CD4-positive, alpha-beta memory T cell (primary cell): ENCODE measurements at regions not wholly inside any gene's neighbourhood (a gene's known extent, or its start where the extent isn't known, plus 50 kb on each side); places are given as distances from the start of the nearest gene placed in this dataset.

Experiments used
- CTCF ChIA-PET: fragments of 350-600 bp; sonication (Branson Sonifier 250); formaldehyde crosslinking; loops from one replicate; lab custom pipeline; 2021; ENCODE audit warnings: inconsistent platforms; ENCODE audit not compliant: partially characterized antibody; lab: Charles Lee
- POLR2A ChIA-PET: fragments of 350-600 bp; sonication (Branson Sonifier 250); formaldehyde crosslinking; loops from one replicate; lab custom pipeline; 2021; ENCODE audit not compliant: partially characterized antibody; lab: Charles Lee
- DNase-seq, 5 donors: peaks; one replicate each; pipeline versions ENCODE4 v3.0.0 to v3.0.0-alpha.2; 2020 to 2022; ENCODE audit warnings: mixed read lengths in 1 of 5
- H3K27ac ChIP-seq: one replicate; pipeline ENCODE4 v1.7.0; 2013; ENCODE audit warnings: low read depth, low read length
- H3K27me3 ChIP-seq: 2 replicates; pipeline ENCODE4 v1.7.0; 2013; ENCODE audit warnings: mild to moderate bottlenecking, low read length, moderate library complexity; ENCODE audit not compliant: insufficient read depth
- H3K36me3 ChIP-seq: 2 replicates; pipeline ENCODE4 v1.7.0; 2013; ENCODE audit warnings: mild to moderate bottlenecking, low read length, moderate library complexity; ENCODE audit not compliant: insufficient read depth
- H3K4me1 ChIP-seq: 2 replicates; pipeline ENCODE4 v1.7.0; 2013; ENCODE audit warnings: mild to moderate bottlenecking, low read length, moderate library complexity; ENCODE audit not compliant: insufficient read depth
- H3K4me3 ChIP-seq, 2 donors: one replicate each; pipeline ENCODE4 v1.7.0; 2013; ENCODE audit warnings: low read length in 2 of 2, mild to moderate bottlenecking in 1 of 2
- H3K9me3 ChIP-seq, 2 donors: one replicate each; pipeline ENCODE4 v1.7.0; 2013; ENCODE audit warnings: low read length in 2 of 2, control low read depth in 1 of 2; ENCODE audit not compliant: control insufficient read depth in 1 of 2
- H3K27ac Mint-ChIP-seq, 7 donors: one replicate each; pipeline ENCODE4 v1.8.0; 2020 to 2021; ENCODE audit warnings: mixed read lengths in 7 of 7, mild to moderate bottlenecking in 6 of 7, inconsistent platforms in 3 of 7, moderate library complexity in 3 of 7
- H3K27me3 Mint-ChIP-seq, 2 donors: one replicate each; pipeline ENCODE4 v1.8.0; 2020 to 2021; ENCODE audit warnings: mixed read lengths in 2 of 2
- H3K36me3 Mint-ChIP-seq, 2 donors: one replicate each; pipeline ENCODE4 v1.8.0; 2020 to 2021; ENCODE audit warnings: mixed read lengths in 2 of 2, inconsistent platforms in 1 of 2, mild to moderate bottlenecking in 1 of 2
- H3K4me1 Mint-ChIP-seq, 4 donors: one replicate each; pipeline ENCODE4 v1.8.0; 2020 to 2021; ENCODE audit warnings: mixed read lengths in 4 of 4, mild to moderate bottlenecking in 1 of 4
- H3K4me3 Mint-ChIP-seq, 8 donors: one replicate each; pipeline ENCODE4 v1.8.0; 2020 to 2021; ENCODE audit warnings: mixed read lengths in 8 of 8, mild to moderate bottlenecking in 7 of 8, moderate library complexity in 6 of 8, inconsistent platforms in 3 of 8
- H3K9me3 Mint-ChIP-seq, 8 donors: one replicate each; pipeline ENCODE4 v1.8.0; 2020 to 2021; ENCODE audit warnings: mixed read lengths in 8 of 8, mild to moderate bottlenecking in 5 of 8, inconsistent platforms in 3 of 8, moderate library complexity in 1 of 8
- intact Hi-C: fragments of 100-400 bp; cut with micrococcal nuclease; formaldehyde crosslinking; loops from one replicate; pipeline ENCODE4 v1.15.1; 2023

DNA sequence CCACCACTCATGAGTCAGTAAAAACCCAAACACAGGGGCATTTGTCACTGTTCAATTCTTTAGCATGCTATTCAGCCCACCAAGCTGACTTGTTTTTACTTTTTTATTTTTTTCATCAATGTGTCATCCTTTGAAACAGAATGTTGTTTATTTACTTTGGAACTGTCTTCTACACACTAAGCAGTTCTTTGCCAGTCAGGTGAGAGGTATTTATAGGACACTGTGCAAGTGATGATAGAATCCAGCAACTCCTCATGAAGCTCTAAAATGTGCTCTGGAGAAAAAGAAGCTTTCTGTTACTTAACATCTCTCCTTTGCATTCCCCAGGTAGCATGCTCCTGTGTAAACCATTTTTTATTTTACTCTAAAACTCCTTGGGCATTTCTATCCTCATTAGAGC, 582.0 kb upstream of the TMPRSS15 start:
- H3K4me3 ChIP-seq, result no peak overlapping the region
- Mint-ChIP-seq H3K27ac (no peak overlapping the region), H3K36me3 (no peaks in the 10 kb centered on the region), H3K9me3 (peaks cover 0 to 24% (median 10%) of the 10 kb centered on the region in 8 donors), H3K4me1 (no peaks in the 10 kb centered on the region), H3K27me3 (no peaks in the 10 kb centered on the region), H3K4me3 (no peak overlapping the region)
- ChIA-PET POLR2A (no interaction called here), CTCF (no interaction called here)
- no peaks in the 10 kb centered on the region for H3K27me3 ChIP-seq
- no peak overlapping the region for H3K27ac ChIP-seq
- intact Hi-C loops, result no loop called here
- DNase-seq, result no peak
- no peaks in the 10 kb centered on the region for H3K4me1 ChIP-seq
- peaks cover 0 to 3% of the 10 kb centered on the region in 2 donors for H3K9me3 ChIP-seq
- no peaks in the 10 kb centered on the region for H3K36me3 ChIP-seq

DNA sequence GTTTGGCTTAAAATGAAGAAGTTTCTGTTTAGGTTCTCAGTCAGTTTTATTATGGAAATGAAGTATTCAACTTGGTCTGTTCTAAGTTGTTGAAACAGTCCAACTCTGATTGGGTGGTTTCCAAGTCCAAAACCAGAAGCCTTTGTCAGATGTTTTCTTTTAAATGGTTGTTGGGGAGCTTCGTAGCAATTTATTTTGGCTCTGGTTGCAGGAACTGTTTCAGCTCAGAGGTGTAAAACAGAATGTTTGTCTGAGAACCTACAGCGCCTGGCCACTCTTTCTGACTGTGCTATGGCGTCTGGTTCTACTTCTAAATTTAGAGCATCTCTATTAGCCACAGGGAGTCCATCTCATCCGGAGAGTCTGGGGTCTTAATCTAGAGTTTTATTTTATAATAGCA, 582.6 kb upstream of the TMPRSS15 start:
- no peak for DNase-seq
- Histone ChIP-seq H3K4me3 (no peak overlapping the region), H3K4me1 (no peaks in the 10 kb centered on the region), H3K27ac (no peak overlapping the region), H3K36me3 (no peaks in the 10 kb centered on the region), H3K9me3 (peaks cover 0 to 3% of the 10 kb centered on the region in 2 donors), H3K27me3 (no peaks in the 10 kb centered on the region)
- POLR2A ChIA-PET, result no interaction called here
- Mint-ChIP-seq H3K4me1 (no peaks in the 10 kb centered on the region), H3K9me3 (peaks cover 0 to 24% (median 10%) of the 10 kb centered on the region in 8 donors), H3K27ac (no peak overlapping the region), H3K27me3 (no peaks in the 10 kb centered on the region), H3K4me3 (no peak overlapping the region), H3K36me3 (no peaks in the 10 kb centered on the region)
- CTCF ChIA-PET, result no interaction called here
- intact Hi-C loops, result no loop called here

DNA sequence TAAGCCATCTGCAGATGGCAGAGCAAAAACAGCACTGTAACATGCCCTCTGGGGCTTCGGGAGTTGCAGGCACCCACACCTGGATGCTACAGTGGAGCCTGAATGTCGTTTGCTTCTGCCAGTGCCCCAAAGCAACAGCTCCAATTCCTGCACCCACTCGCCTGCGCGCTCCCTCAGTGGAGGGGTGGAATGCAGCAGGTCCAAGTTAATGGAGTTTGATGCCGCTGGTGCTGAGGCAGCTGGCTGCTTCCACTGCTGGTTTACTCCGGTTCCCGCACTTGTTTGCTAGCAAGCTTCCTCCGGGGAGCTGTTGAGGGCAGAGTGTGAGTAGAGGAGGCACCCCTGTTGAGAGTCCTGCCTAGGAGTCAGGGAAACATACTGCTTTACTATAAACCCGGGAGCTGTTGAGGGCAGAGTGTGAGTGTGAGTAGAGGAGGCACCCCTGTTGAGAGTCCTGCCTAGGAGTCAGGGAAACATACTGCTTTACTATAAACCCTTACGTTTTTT, 584.0 kb upstream of the TMPRSS15 start:
- Histone ChIP-seq H3K27ac (no peak overlapping the region), H3K9me3 (peaks cover 0 to 3% of the 10 kb centered on the region in 2 donors), H3K4me1 (no peaks in the 10 kb centered on the region), H3K27me3 (no peaks in the 10 kb centered on the region), H3K4me3 (no peak overlapping the region), H3K36me3 (no peaks in the 10 kb centered on the region)
- DNase-seq, result no peak
- H3K27ac Mint-ChIP-seq, result no peak overlapping the region
- H3K36me3 Mint-ChIP-seq, result no peaks in the 10 kb centered on the region
- peaks cover 0 to 21% (median 10%) of the 10 kb centered on the region in 8 donors for H3K9me3 Mint-ChIP-seq
- H3K4me1 Mint-ChIP-seq, result no peaks in the 10 kb centered on the region
- POLR2A ChIA-PET, result no interaction called here
- CTCF ChIA-PET, result no interaction called here
- intact Hi-C loops, result no loop called here
- H3K27me3 Mint-ChIP-seq, result no peaks in the 10 kb centered on the region
- H3K4me3 Mint-ChIP-seq, result no peak overlapping the region

DNA sequence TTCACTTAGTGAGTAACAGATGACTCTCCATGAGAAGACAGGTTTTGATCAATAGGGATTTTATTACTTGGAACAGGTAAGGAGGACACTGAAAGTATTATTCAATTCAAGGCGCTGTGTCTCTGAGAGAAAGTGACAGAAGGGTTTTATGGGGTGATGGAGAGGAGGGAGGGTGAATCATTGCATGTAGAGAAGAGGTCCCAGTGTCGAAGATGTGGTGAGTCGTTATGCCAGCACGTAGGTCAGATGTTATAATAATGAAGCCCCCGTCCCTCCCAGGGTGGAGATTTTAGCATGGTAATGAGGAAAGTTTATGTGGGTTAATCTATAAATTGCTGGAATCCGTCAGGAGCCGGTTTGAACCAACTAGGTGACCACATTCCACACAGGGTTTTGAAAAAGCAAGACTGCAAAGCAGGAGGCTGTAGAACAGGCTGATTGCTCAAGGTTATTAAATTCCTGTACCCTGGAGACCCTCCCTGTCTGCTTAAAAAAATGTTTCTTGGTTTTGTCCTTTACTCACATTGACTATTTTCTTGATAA, 586.4 kb upstream of the TMPRSS15 start:
- Mint-ChIP-seq H3K36me3 (no peaks in the 10 kb centered on the region), H3K27me3 (no peaks in the 10 kb centered on the region), H3K9me3 (peaks cover 0 to 19% (median 10%) of the 10 kb centered on the region in 8 donors), H3K4me3 (no peak overlapping the region), H3K4me1 (no peaks in the 10 kb centered on the region), H3K27ac (no peak overlapping the region)
- no peak for DNase-seq
- intact Hi-C loops, result no loop called here
- H3K4me3 ChIP-seq, result no peak overlapping the region
- CTCF ChIA-PET, result no interaction called here
- no peaks in the 10 kb centered on the region for H3K4me1 ChIP-seq
- H3K27me3 ChIP-seq, result no peaks in the 10 kb centered on the region
- H3K27ac ChIP-seq, result no peak overlapping the region
- no peaks in the 10 kb centered on the region for H3K36me3 ChIP-seq
- peaks cover 0 to 3% of the 10 kb centered on the region in 2 donors for H3K9me3 ChIP-seq
- POLR2A ChIA-PET, result no interaction called here

DNA sequence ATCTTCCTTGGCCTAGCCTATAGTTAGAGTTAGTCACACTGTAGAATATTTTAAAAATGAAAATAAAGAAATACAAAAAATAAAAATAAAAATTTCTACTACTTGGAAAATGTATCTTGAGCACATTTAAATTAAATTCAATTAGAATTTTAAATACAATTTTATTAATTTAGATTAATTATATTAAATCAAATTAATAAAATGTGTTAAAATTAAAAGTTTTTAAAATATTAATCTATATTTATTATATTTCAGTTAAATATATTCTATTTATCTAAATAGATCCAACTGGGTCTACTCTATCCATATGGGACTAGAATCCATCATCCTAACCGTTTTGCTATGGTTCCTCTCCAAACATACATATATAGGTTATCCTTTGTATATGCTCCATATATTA, 588.3 kb upstream of the TMPRSS15 start:
- intact Hi-C loops, result no loop called here
- Mint-ChIP-seq H3K4me1 (no peaks in the 10 kb centered on the region), H3K36me3 (no peaks in the 10 kb centered on the region), H3K9me3 (peaks cover 1 to 19% (median 11%) of the 10 kb centered on the region in 8 donors), H3K27ac (no peak overlapping the region), H3K4me3 (no peak overlapping the region), H3K27me3 (no peaks in the 10 kb centered on the region)
- ChIA-PET CTCF (no interaction called here), POLR2A (no interaction called here)
- Histone ChIP-seq H3K36me3 (no peaks in the 10 kb centered on the region), H3K9me3 (peaks cover 0 to 3% of the 10 kb centered on the region in 2 donors), H3K27ac (no peak overlapping the region), H3K4me1 (no peaks in the 10 kb centered on the region), H3K27me3 (no peaks in the 10 kb centered on the region), H3K4me3 (no peak overlapping the region)
- no peak for DNase-seq

DNA sequence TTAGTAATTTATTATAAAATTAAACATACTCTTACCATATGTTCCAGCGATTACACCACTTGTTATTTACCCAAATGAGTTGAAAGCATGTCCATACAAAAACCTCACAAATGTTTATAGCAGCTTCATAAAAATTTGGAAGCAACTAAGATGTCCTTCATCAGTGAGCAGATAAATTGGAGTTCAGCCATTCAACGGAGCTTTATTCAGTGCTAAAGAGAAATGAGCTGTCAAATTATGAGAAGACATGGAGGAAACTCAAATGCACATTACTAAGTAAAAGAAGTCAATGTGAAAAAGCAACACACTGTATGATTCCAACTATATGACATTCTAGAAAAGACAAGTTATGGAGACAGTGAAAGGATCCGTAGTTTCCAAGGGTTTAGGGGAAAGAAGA, 606.7 kb upstream of the TMPRSS15 start:
- H3K36me3 Mint-ChIP-seq, result no peaks in the 10 kb centered on the region
- H3K4me3 Mint-ChIP-seq, result no peak overlapping the region
- no peak overlapping the region for H3K4me3 ChIP-seq

DNA sequence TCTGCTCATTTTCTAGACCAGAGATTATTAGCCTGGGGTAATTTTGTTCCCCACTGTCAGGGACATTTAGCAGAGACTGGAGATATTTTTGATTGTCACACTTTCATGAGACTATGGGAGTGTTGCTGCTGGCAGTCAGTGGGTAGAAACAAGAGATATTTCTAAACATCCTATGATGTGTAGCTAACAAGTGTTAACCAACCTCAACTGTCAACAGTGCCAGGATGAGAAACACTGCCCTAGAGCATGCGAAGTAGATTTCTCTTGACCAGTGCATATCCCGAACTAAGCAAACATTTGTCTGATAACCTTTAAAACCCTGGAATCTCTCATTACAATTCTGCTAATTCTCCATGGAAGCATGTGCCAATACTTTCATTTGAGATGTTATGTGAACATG, 607.4 kb upstream of the TMPRSS15 start:
- Histone ChIP-seq H3K4me1 (no peaks in the 10 kb centered on the region), H3K27ac (no peak overlapping the region), H3K27me3 (no peaks in the 10 kb centered on the region), H3K4me3 (no peak overlapping the region), H3K36me3 (no peaks in the 10 kb centered on the region), H3K9me3 (no peaks in the 10 kb centered on the region)
- Mint-ChIP-seq H3K27ac (no peak overlapping the region), H3K4me3 (no peak overlapping the region), H3K9me3 (peaks cover 0 to 18% (median 8%) of the 10 kb centered on the region in 8 donors), H3K36me3 (no peaks in the 10 kb centered on the region), H3K4me1 (no peaks in the 10 kb centered on the region), H3K27me3 (no peaks in the 10 kb centered on the region)
- POLR2A ChIA-PET, result no interaction called here
- CTCF ChIA-PET, result no interaction called here
- intact Hi-C loops, result no loop called here
- no peak for DNase-seq

More for the DNA sequence above, 606.7 kb upstream of the TMPRSS15 start:
- no peaks in the 10 kb centered on the region for H3K36me3 ChIP-seq
- ChIA-PET POLR2A (no interaction called here), CTCF (no interaction called here)
- no peaks in the 10 kb centered on the region for H3K4me1 ChIP-seq
- no peak overlapping the region for H3K27ac Mint-ChIP-seq
- intact Hi-C loops, result no loop called here
- peaks cover 0 to 18% (median 8%) of the 10 kb centered on the region in 8 donors for H3K9me3 Mint-ChIP-seq
- H3K27me3 ChIP-seq, result no peaks in the 10 kb centered on the region
- no peak for DNase-seq
- H3K27me3 Mint-ChIP-seq, result no peaks in the 10 kb centered on the region
- no peaks in the 10 kb centered on the region for H3K9me3 ChIP-seq
- H3K27ac ChIP-seq, result no peak overlapping the region
- H3K4me1 Mint-ChIP-seq, result no peaks in the 10 kb centered on the region
